ENCODE measurements at regions not wholly inside any gene's neighbourhood (a gene's known extent, or its start where the extent isn't known, plus 50 kb on each side); places are given as distances from the start of the nearest gene placed in this dataset.
"Not testable (repeated sequence)": the region's sequence is repeated elsewhere in the genome, so short reads cannot be mapped to it uniquely, and the experiment has no call there.

DNA sequence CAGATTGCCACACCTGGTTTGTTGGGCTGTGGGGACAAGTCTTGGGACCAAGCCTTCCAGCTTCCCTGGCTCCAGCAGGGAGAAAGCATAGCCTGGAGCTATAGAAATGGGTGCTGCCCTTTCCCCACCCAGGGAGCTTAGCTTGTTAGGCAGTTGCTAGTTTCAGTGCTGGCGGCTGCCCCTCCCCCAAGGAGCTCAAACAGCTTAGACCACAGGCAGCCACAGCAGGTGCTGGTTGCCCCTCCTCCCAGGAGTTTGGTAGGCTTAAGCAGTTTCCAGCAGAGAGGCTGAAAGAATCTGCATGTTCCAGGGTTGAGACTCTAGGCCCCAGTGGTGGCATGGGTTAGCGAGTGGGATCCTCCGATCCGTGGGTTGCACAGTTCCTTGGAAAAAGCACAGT, 889.7 kb downstream of the IGSF11 start:
- H3K4me3 ChIP-seq = no peak overlapping the region
- H3K79me2 ChIP-seq (ENCODE audit: insufficient read depth) = no peaks in the 10 kb centered on the region
- H3K4me2 ChIP-seq (ENCODE audit: unreplicated experiment) = no peak overlapping the region
- WGBS, 2 experiments (ENCODE audit: low coverage in 1 of 2, low lambda C conversion rate in 2 of 2, missing lambda C conversion rate in 2 of 2) = 40 to 41% methylated on average over 2 to 4 of the region's 4 CpGs
- no peaks in the 10 kb centered on the region for H3K9me3 ChIP-seq (ENCODE audit: low read depth)
- H3K27ac ChIP-seq = no peak overlapping the region
- no peaks in the 10 kb centered on the region for H3K36me3 ChIP-seq (ENCODE audit: low read depth)
- H3F3A ChIP-seq (ENCODE audit: insufficient read depth) = no peaks in the 10 kb centered on the region
- no peaks in the 10 kb centered on the region for H3K4me1 ChIP-seq (ENCODE audit: insufficient read depth)
- no peaks in the 10 kb centered on the region for H4K20me1 ChIP-seq (ENCODE audit: insufficient read depth)
- no peak for TF ChIP-seq EZH2 (IDR thresholded peaks at IDR 0.05; ENCODE audit: insufficient read depth, poor library complexity, severe bottlenecking)
- TF ChIP-seq EZH2phosphoT487 (IDR thresholded peaks at IDR 0.05; ENCODE audit: insufficient read depth, low read depth) = no peak
- no peak for DNase-seq
- in situ Hi-C loops (cut with MboI) = no loop called here
- no peak overlapping the region for H2AFZ ChIP-seq
- no peaks in the 10 kb centered on the region for H3K9me2 ChIP-seq (ENCODE audit: insufficient read depth)
- H3K9ac ChIP-seq = no peak overlapping the region
- H3K27me3 ChIP-seq (replicated peaks; ENCODE audit: insufficient read depth) = no peaks in the 10 kb centered on the region

- Histone ChIP-seq H4K20me1 (ENCODE audit: insufficient read depth) (no peaks in the 10 kb centered on the region), H3K4me2 (ENCODE audit: unreplicated experiment) (no peak overlapping the region), H3K4me1 (ENCODE audit: insufficient read depth) (no peaks in the 10 kb centered on the region), H3K27ac (no peak overlapping the region), H3K4me3 (no peak overlapping the region), H2AFZ (no peak overlapping the region), H3K9me3 (ENCODE audit: low read depth) (no peaks in the 10 kb centered on the region), H3K9me2 (ENCODE audit: insufficient read depth) (no peaks in the 10 kb centered on the region), H3K9ac (no peak overlapping the region), H3K79me2 (ENCODE audit: insufficient read depth) (no peaks in the 10 kb centered on the region), H3K36me3 (ENCODE audit: low read depth) (no peaks in the 10 kb centered on the region), H3K27me3 (replicated peaks; ENCODE audit: insufficient read depth) (no peaks in the 10 kb centered on the region), H3F3A (ENCODE audit: insufficient read depth) (no peaks in the 10 kb centered on the region)
- in situ Hi-C loops (cut with MboI) = no loop called here
- DNase-seq = no peak
- WGBS, 2 experiments (ENCODE audit: low coverage in 1 of 2, low lambda C conversion rate in 2 of 2, missing lambda C conversion rate in 2 of 2) = 15 to 16% methylated on average over 6 of the region's 6 CpGs
- TF ChIP-seq EZH2phosphoT487 (IDR thresholded peaks at IDR 0.05; ENCODE audit: insufficient read depth, low read depth) (no peak), EZH2 (IDR thresholded peaks at IDR 0.05; ENCODE audit: insufficient read depth, poor library complexity, severe bottlenecking) (no peak)
These were observed 887.8 kb downstream of the IGSF11 start for GRCh38 chr3:118146658-118147375.

DNA sequence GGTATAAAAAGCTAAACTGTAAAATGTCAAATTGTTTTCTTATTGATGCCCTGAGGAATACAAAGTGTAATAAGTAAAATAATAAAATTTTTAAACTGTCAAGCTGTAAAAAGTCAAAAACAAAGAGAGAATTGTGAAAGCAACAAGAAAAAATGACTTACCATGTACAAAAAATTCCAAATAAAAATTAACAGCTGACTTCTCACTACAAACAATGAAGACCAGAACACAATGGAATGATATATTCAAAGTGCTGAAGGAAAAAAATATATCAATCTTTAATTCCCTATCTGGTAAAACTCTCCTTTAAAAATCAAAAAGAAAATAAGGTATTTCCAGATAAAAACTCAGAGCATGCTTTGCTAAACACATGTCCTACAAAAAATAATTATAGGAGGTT, 883.5 kb downstream of the IGSF11 start:
- H3K36me3 ChIP-seq (ENCODE audit: low read depth) = no peaks in the 10 kb centered on the region
- H3K9me2 ChIP-seq (ENCODE audit: insufficient read depth) = no peaks in the 10 kb centered on the region
- H3K4me2 ChIP-seq (ENCODE audit: unreplicated experiment) = no peak overlapping the region
- in situ Hi-C loops (cut with MboI) = no loop called here
- no peak overlapping the region for H3K27ac ChIP-seq
- H4K20me1 ChIP-seq (ENCODE audit: insufficient read depth) = no peaks in the 10 kb centered on the region
- no peaks in the 10 kb centered on the region for H3K27me3 ChIP-seq (replicated peaks; ENCODE audit: insufficient read depth)
- no peak overlapping the region for H2AFZ ChIP-seq
- H3K79me2 ChIP-seq (ENCODE audit: insufficient read depth) = no peaks in the 10 kb centered on the region
- H3F3A ChIP-seq (ENCODE audit: insufficient read depth) = no peaks in the 10 kb centered on the region
- DNase-seq = no peak
- TF ChIP-seq EZH2phosphoT487 (IDR thresholded peaks at IDR 0.05; ENCODE audit: insufficient read depth, low read depth) = no peak
- TF ChIP-seq EZH2 (IDR thresholded peaks at IDR 0.05; ENCODE audit: insufficient read depth, poor library complexity, severe bottlenecking) = no peak
- H3K4me3 ChIP-seq = no peak overlapping the region
- no peak overlapping the region for H3K9ac ChIP-seq
- no peaks in the 10 kb centered on the region for H3K9me3 ChIP-seq (ENCODE audit: low read depth)
- H3K4me1 ChIP-seq (ENCODE audit: insufficient read depth) = no peaks in the 10 kb centered on the region

DNA sequence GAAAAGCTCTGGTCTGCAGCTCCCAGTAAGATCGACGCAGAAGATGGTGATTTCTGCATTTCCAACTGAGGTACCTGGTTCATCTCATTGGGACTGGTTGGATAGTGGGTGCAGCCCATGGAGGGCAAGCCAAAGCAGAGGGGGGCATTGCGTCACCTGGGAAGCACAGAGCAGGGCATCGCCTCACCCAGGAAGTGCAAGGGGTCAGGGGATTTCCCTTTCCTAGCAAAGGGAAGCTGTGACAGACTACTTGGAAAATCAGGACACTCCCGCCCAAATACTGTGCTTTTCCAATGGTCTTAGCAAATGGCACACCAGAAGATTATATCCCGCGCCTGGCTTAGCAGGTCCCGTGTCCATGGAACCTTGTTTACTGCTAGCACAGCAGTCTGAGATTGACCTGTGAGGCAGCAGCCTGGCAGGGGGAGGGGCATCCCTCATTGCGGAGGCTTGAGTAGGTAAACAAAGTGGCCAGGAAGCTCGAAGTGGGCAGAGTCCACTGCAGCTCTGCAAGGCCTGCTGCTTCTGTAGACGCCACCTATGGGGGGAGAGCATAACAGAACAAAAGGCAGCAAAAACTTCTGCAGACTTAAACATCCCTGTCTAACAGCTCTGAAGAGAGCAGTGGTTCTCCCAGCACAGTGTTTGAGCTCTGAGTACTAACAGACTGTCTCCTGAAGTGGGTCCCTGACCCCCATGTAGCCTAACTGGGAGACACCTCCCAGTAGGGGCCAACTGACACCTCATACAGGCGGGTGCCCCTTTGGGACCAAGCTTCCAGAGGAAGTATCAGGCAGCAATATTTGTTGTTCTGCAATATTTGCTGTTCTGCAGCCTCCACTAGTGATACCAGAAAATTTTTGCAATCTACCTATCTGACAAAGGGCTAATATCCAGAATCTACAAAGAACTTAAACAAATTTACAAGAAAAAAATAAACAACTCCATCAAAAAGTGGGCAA, 871.7 kb downstream of the IGSF11 start:
- H3K9me3 ChIP-seq (ENCODE audit: low read depth); in situ Hi-C loops (cut with MboI); H3K79me2 ChIP-seq (ENCODE audit: insufficient read depth); H2AFZ ChIP-seq; H3K9me2 ChIP-seq (ENCODE audit: insufficient read depth); H4K20me1 ChIP-seq (ENCODE audit: insufficient read depth); H3K4me3 ChIP-seq; H3K4me2 ChIP-seq (ENCODE audit: unreplicated experiment); DNase-seq; H3F3A ChIP-seq (ENCODE audit: insufficient read depth); H3K9ac ChIP-seq; H3K27ac ChIP-seq; H3K36me3 ChIP-seq (ENCODE audit: low read depth); H3K4me1 ChIP-seq (ENCODE audit: insufficient read depth); H3K27me3 ChIP-seq (replicated peaks; ENCODE audit: insufficient read depth): not testable (repeated sequence)
- WGBS, 2 experiments (ENCODE audit: low coverage in 1 of 2, low lambda C conversion rate in 2 of 2, missing lambda C conversion rate in 2 of 2) = 32 to 38% methylated on average over 12 of the region's 12 CpGs

Measured in GM23248 (cell line).